RWPE1 (cell line): ENCODE measurements at regions not wholly inside any gene's neighbourhood (a gene's known extent, or its start where the extent isn't known, plus 50 kb on each side); places are given as distances from the start of the nearest gene placed in this dataset.

Experiments
- CTCF ChIA-PET: fragments of 350-600 bp; sonication (Branson Sonifier 250); formaldehyde crosslinking; extraction: SDS; loops from one replicate; lab custom pipeline; 2021; lab: Yijun Ruan, JAX
- POLR2A ChIA-PET: fragments of 400-600 bp; formaldehyde crosslinking; extraction: SDS; loops from one replicate; lab custom pipeline; 2020; ENCODE audit warnings: antibody characterized with exemption; ENCODE audit not compliant: low non-redundant PET; lab: Yijun Ruan, JAX
- DNase-seq: peaks from one replicate; pipeline ENCODE4 v3.0.0; 2012; ENCODE audit warnings: low spot score
- H3K27ac ChIP-seq: fragments of 450-650 bp; 2 replicates; pipeline ENCODE4 v1.5.1; 2017
- TF ChIP-seq, protein P1 (sequence below): fragments of 450-650 bp; conservative IDR thresholded peaks from 2 replicates; pipeline ENCODE4 v1.5.1; 2017; ENCODE audit warnings: low read depth, mild to moderate bottlenecking

DNA sequence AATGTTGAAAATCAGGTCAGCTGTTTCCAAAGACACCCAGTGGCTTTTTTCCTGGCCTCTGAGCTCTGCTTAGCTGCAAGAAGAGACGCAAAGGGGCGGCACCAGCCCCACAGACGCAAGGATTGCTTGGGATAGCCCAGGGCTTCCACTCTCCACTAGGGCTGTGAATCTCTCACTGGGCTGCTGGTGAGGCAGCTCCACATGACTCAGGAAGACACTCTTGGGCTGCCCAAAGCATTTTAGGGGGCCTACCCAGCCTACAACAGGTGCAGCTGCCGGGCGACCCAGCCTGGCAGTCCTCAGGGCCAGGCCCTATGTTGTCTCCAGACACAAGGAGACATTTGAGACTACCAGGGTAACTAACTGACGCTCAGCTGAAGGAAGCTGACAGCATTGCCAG is 59.8 kb downstream of the FAM50B start:
- TF ChIP-seq, protein P1, sequence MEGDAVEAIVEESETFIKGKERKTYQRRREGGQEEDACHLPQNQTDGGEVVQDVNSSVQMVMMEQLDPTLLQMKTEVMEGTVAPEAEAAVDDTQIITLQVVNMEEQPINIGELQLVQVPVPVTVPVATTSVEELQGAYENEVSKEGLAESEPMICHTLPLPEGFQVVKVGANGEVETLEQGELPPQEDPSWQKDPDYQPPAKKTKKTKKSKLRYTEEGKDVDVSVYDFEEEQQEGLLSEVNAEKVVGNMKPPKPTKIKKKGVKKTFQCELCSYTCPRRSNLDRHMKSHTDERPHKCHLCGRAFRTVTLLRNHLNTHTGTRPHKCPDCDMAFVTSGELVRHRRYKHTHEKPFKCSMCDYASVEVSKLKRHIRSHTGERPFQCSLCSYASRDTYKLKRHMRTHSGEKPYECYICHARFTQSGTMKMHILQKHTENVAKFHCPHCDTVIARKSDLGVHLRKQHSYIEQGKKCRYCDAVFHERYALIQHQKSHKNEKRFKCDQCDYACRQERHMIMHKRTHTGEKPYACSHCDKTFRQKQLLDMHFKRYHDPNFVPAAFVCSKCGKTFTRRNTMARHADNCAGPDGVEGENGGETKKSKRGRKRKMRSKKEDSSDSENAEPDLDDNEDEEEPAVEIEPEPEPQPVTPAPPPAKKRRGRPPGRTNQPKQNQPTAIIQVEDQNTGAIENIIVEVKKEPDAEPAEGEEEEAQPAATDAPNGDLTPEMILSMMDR: no peak
- DNase-seq: no peak
- POLR2A ChIA-PET: no interaction called here
- H3K27ac ChIP-seq: no peak overlapping the region
- CTCF ChIA-PET: interaction anchor here (1.8 kb wide), 1 partner anchor 82 kb away, joined by 5 read pairs; no protein-coding TSS in a partner anchor

DNA sequence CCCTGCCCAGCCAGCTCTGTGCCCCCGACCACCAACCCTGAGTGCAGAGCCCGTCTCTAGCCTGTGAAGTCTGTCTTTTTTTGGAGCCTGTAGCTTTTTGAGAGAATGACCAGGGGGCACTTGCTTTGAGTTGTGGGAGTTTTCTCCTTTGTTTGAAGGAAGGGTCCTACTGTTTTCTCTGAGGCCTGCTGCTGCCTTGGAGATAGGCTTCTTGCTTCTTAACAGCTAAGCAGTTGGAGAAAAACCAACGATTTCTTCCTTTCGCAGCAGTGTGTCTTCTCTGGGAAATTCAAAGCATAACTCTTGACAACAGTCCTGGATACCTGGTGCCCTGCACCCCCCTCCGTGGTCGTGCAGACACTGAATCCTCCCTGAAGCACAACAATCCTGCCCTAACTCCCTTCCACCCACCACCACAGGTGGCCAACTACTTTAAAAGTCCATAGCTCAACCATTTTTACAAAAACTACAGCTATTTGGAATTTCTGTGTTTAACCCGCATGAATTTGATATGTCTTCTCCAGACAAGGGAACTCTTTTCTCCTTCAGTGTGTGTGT is 61.0 kb downstream of the FAM50B start:
- no peak for DNase-seq
- ChIA-PET CTCF (interaction anchor here (0.6 kb wide), 1 partner anchor 325 kb away, joined by 3 read pairs; no protein-coding TSS in a partner anchor), POLR2A (interaction anchor here (0.5 kb wide), 1 partner anchor 96 kb away, joined by 6 read pairs; no protein-coding TSS in a partner anchor)
- TF ChIP-seq, protein P1: no peak
- H3K27ac ChIP-seq: no peak overlapping the region

- H3K27ac ChIP-seq: peak overlapping the region; percentile 75
- TF ChIP-seq, protein P1: no peak
- ChIA-PET POLR2A (no interaction called here), CTCF (no interaction called here)
- DNase-seq: no peak
These were observed 62.0 kb downstream of the FAM50B start for GRCh38 chr6:3911130-3911529.

DNA sequence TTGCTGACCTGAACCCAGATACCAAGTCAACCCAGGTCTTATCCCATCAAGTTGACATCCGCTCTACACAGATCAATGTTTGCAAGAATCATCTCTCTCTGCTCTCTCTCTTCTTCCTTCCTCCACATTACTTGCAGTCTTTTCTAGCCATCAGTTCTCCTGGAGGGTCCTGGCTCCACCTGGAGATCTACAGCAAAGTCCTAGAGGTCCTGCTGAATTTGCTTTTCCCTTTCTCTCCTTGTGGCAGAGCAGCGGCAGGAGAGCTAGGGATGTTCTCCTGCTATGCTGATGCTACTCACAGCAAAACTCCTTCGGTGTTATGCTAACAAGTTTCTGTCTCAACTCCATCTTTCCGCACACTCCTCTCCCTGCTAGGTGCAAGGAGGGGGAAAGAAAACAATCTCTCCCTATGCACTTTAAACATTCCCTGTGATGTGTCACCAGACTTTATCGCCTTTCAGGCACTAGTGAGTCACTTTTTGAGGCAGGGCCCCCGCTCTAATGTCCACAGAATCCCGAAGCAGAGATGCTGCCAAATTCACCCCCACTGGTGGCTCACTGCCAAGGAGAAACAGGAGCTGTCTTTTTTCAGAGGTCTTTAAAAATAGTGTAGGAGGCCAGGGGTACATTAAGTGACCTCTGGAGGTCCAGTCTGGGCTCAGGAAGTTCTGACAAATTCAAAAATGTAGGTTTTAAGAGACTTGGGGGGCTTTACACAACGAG is 62.6 kb downstream of the FAM50B start:
- ChIA-PET POLR2A (no interaction called here), CTCF (interaction anchor here (0.6 to 1.1 kb wide), 3 partner anchors 12 to 189 kb away, joined by 3 read pairs; no protein-coding TSS in a partner anchor)
- TF ChIP-seq, protein P1: no peak
- peak; percentile 83 for DNase-seq
- H3K27ac ChIP-seq: peak overlapping the region; percentile 75

- DNase-seq: no peak
- ChIA-PET POLR2A (no interaction called here), CTCF (interaction anchor here (0.6 to 1.5 kb wide), 8 partner anchors 13 to 605 kb away, joined by 3 to 10 read pairs (median 3); no protein-coding TSS in a partner anchor)
- TF ChIP-seq, protein P1: no peak
- H3K27ac ChIP-seq: peak overlapping the region; percentile 75
These were observed 63.3 kb downstream of the FAM50B start for GRCh38 chr6:3912361-3913076.
